ENCODE measurements at regions not wholly inside any gene's neighbourhood (a gene's known extent, or its start where the extent isn't known, plus 50 kb on each side); places are given as distances from the start of the nearest gene placed in this dataset.

DNA sequence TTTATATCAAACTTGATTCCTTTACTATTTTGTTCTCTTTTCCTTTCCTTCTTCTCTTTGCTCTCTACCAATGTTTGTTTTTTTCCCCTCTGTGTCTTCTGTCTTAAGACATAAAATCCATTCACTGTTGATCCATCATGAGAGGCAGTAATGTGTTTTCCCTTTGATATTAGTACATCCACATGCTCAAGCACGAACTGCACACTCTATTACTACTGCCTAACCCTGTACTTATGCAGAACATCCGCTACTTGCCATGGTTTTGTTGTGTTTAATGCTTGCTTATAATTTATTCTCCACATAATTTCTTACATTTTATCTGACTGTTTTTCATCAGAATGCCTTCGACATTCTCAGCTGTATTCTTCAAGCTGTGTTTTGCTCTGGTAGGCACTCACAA, 159.0 kb upstream of the PCDH9 start:
- DNase-seq (ENCODE audit: extremely low read depth in 1 of 4, low spot score in 3 of 4) = no peak
- no peak overlapping the region for H3K4me3 ChIP-seq
- H3K4me1 ChIP-seq (replicated peaks in 1 of 2; ENCODE audit: control insufficient read depth in 2 of 2, insufficient read depth in 2 of 2, low read length in 2 of 2) = no peaks in the 10 kb centered on the region
- no peak overlapping the region for H3K9ac ChIP-seq (ENCODE audit: insufficient read depth in 1 of 2, low read depth in 2 of 2, low read length in 2 of 2)
- no peaks in the 10 kb centered on the region for H3K27me3 ChIP-seq (ENCODE audit: control insufficient read depth in 2 of 2, insufficient read depth in 2 of 2, low read length in 2 of 2)
- no peak for FAIRE-seq
- H4K20me1 ChIP-seq (replicated peaks; ENCODE audit: control insufficient read depth, insufficient read depth, low read length) = no peaks in the 10 kb centered on the region
- no peak overlapping the region for H2AFZ ChIP-seq (ENCODE audit: low read depth, low read length)
- no peak for TF ChIP-seq ZNF134 (CRISPR knock-in tag; conservative IDR thresholded peaks at IDR 0.05)
- TF ChIP-seq BHLHE40 (IDR thresholded peaks at IDR 0.05; ENCODE audit: low read length) = no peak
- TF ChIP-seq SRF (CRISPR knock-in tag; IDR thresholded peaks at IDR 0.05) = no peak
- TF ChIP-seq ZNF316 (IDR thresholded peaks at IDR 0.05) = no peak
- TF ChIP-seq ZNF589 (CRISPR knock-in tag; IDR thresholded peaks at IDR 0.05; ENCODE audit: low read depth) = no peak
- TF ChIP-seq CBFA2T2 (conservative IDR thresholded peaks at IDR 0.05) = no peak
- no peak for TF ChIP-seq ZNF408 (CRISPR knock-in tag; IDR thresholded peaks at IDR 0.05; ENCODE audit: low read depth)
- no peak for TF ChIP-seq ZNF274 (IDR thresholded peaks at IDR 0.05; ENCODE audit: borderline replicate concordance, low read depth, low read length)
- TF ChIP-seq CCAR2 (IDR thresholded peaks at IDR 0.05; ENCODE audit: low read depth, low read length) = no peak
- TF ChIP-seq PYGO2 (tag; IDR thresholded peaks at IDR 0.05) = no peak
- no peak for TF ChIP-seq HIVEP1 (CRISPR knock-in tag; IDR thresholded peaks at IDR 0.05)
- no peak for TF ChIP-seq TCF3 (CRISPR knock-in tag; IDR thresholded peaks at IDR 0.05)
- no peaks in the 10 kb centered on the region for H3K9me1 ChIP-seq (ENCODE audit: control insufficient read depth, insufficient read depth, low read length)
- intact Hi-C loops (cut with micrococcal nuclease) = no loop called here
- H3K9me3 ChIP-seq (replicated peaks; ENCODE audit: control insufficient read depth, insufficient read depth, low read depth, low read length) = no peaks in the 10 kb centered on the region
- ATAC-seq = no peak
- no peak overlapping the region for H3K4me2 ChIP-seq (ENCODE audit: insufficient read depth, low read length)
- ChIA-PET CTCF (ENCODE audit: low intra/inter-chr PET ratio) (no interaction called here), POLR2A (no interaction called here)
- in situ Hi-C loops (cut with MboI) = no loop called here
- WGBS (ENCODE audit: insufficient coverage, low coverage, missing lambda C conversion rate) = 5% methylated on average over 3 of the region's 3 CpGs
- H3K36me3 ChIP-seq (ENCODE audit: control insufficient read depth, insufficient read depth, low read length) = no peaks in the 10 kb centered on the region
- H3K27ac ChIP-seq (ENCODE audit: extremely low read depth, low read depth, low read length) = no peak overlapping the region
- H3K79me2 ChIP-seq (ENCODE audit: control insufficient read depth, insufficient read depth, low read length) = no peaks in the 10 kb centered on the region
- no TSS peak for BruUV-seq (replicated peaks)

Data from K562 (cell line).